ENCODE measurements at regions not wholly inside any gene's neighbourhood (a gene's known extent, or its start where the extent isn't known, plus 50 kb on each side); places are given as distances from the start of the nearest gene placed in this dataset.

GRCh38 chr4:147361726-147362125 is 119.2 kb upstream of the EDNRA start:
- no peak for TF ChIP-seq POLR2AphosphoS5 (IDR thresholded peaks at IDR 0.05; ENCODE audit: low read depth)
- TF ChIP-seq, protein P1, sequence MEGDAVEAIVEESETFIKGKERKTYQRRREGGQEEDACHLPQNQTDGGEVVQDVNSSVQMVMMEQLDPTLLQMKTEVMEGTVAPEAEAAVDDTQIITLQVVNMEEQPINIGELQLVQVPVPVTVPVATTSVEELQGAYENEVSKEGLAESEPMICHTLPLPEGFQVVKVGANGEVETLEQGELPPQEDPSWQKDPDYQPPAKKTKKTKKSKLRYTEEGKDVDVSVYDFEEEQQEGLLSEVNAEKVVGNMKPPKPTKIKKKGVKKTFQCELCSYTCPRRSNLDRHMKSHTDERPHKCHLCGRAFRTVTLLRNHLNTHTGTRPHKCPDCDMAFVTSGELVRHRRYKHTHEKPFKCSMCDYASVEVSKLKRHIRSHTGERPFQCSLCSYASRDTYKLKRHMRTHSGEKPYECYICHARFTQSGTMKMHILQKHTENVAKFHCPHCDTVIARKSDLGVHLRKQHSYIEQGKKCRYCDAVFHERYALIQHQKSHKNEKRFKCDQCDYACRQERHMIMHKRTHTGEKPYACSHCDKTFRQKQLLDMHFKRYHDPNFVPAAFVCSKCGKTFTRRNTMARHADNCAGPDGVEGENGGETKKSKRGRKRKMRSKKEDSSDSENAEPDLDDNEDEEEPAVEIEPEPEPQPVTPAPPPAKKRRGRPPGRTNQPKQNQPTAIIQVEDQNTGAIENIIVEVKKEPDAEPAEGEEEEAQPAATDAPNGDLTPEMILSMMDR (IDR thresholded peaks at IDR 0.05; ENCODE audit: insufficient read depth, low read length): no peak
- TF ChIP-seq SPI1 (IDR thresholded peaks at IDR 0.05; ENCODE audit: borderline replicate concordance, low read depth): no peak
- TF ChIP-seq, protein P2, sequence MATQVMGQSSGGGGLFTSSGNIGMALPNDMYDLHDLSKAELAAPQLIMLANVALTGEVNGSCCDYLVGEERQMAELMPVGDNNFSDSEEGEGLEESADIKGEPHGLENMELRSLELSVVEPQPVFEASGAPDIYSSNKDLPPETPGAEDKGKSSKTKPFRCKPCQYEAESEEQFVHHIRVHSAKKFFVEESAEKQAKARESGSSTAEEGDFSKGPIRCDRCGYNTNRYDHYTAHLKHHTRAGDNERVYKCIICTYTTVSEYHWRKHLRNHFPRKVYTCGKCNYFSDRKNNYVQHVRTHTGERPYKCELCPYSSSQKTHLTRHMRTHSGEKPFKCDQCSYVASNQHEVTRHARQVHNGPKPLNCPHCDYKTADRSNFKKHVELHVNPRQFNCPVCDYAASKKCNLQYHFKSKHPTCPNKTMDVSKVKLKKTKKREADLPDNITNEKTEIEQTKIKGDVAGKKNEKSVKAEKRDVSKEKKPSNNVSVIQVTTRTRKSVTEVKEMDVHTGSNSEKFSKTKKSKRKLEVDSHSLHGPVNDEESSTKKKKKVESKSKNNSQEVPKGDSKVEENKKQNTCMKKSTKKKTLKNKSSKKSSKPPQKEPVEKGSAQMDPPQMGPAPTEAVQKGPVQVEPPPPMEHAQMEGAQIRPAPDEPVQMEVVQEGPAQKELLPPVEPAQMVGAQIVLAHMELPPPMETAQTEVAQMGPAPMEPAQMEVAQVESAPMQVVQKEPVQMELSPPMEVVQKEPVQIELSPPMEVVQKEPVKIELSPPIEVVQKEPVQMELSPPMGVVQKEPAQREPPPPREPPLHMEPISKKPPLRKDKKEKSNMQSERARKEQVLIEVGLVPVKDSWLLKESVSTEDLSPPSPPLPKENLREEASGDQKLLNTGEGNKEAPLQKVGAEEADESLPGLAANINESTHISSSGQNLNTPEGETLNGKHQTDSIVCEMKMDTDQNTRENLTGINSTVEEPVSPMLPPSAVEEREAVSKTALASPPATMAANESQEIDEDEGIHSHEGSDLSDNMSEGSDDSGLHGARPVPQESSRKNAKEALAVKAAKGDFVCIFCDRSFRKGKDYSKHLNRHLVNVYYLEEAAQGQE (IDR thresholded peaks at IDR 0.05; ENCODE audit: insufficient replicate concordance, low read depth): no peak
- Histone ChIP-seq H3K27ac (replicated peaks) (no peak overlapping the region), H3K4me3 (replicated peaks; ENCODE audit: insufficient read depth, low read length) (no peak overlapping the region), H3K27me3 (ENCODE audit: insufficient read depth, poor library complexity, severe bottlenecking) (no peaks in the 10 kb centered on the region)
- DNase-seq (ENCODE audit: low read depth in 1 of 2, low spot score in 1 of 2): no peak

GRCh38 chr4:147362938-147363337 is 118.0 kb upstream of the EDNRA start:
- Histone ChIP-seq H3K27me3 (ENCODE audit: insufficient read depth, poor library complexity, severe bottlenecking) (no peaks in the 10 kb centered on the region), H3K4me3 (replicated peaks; ENCODE audit: insufficient read depth, low read length) (no peak overlapping the region), H3K27ac (replicated peaks) (no peak overlapping the region)
- DNase-seq (ENCODE audit: low read depth in 1 of 2, low spot score in 1 of 2): no peak
- TF ChIP-seq POLR2AphosphoS5 (IDR thresholded peaks at IDR 0.05; ENCODE audit: low read depth): no peak
- no peak for TF ChIP-seq SPI1 (IDR thresholded peaks at IDR 0.05; ENCODE audit: borderline replicate concordance, low read depth)
- TF ChIP-seq, protein P1 (IDR thresholded peaks at IDR 0.05; ENCODE audit: insufficient read depth, low read length): no peak
- TF ChIP-seq GABPA (IDR thresholded peaks at IDR 0.05; ENCODE audit: low read depth): no peak
- TF ChIP-seq, protein P2 (IDR thresholded peaks at IDR 0.05; ENCODE audit: insufficient replicate concordance, low read depth): no peak

- Histone ChIP-seq H3K4me3 (replicated peaks; ENCODE audit: insufficient read depth, low read length) (no peak overlapping the region), H3K27ac (replicated peaks) (no peak overlapping the region), H3K27me3 (ENCODE audit: insufficient read depth, poor library complexity, severe bottlenecking) (no peaks in the 10 kb centered on the region)
- TF ChIP-seq POLR2AphosphoS5 (IDR thresholded peaks at IDR 0.05; ENCODE audit: low read depth) (no peak), SPI1 (IDR thresholded peaks at IDR 0.05; ENCODE audit: borderline replicate concordance, low read depth) (no peak), GABPA (IDR thresholded peaks at IDR 0.05; ENCODE audit: low read depth) (no peak)
- TF ChIP-seq, protein P2 (IDR thresholded peaks at IDR 0.05; ENCODE audit: insufficient replicate concordance, low read depth): no peak
- TF ChIP-seq, protein P1 (IDR thresholded peaks at IDR 0.05; ENCODE audit: insufficient read depth, low read length): no peak
- DNase-seq (ENCODE audit: low read depth in 1 of 2, low spot score in 1 of 2): no peak
These were observed 117.4 kb upstream of the EDNRA start for GRCh38 chr4:147363514-147363913.
